HepG2 (cell line): ENCODE measurements at regions not wholly inside any gene's neighbourhood (a gene's known extent, or its start where the extent isn't known, plus 50 kb on each side); places are given as distances from the start of the nearest gene placed in this dataset.

Source experiments
- ATAC-seq: fragments of 200-7000 bp; cut with Tn5 transposase; 3 replicates; pipeline ENCODE4 v1.9.1; 2020; ENCODE audit warnings: mild to moderate bottlenecking, moderate library complexity
- BruUV-seq: library from RNA; stranded (reverse); fragments of 400-500 nt; replicated peaks from 2 replicates; lab custom pipeline; 2021; lab: Mats Ljungman, UMichigan
- CTCF ChIA-PET: fragments of 300-600 bp; formaldehyde crosslinking; extraction: SDS; loops from one replicate; lab custom pipeline; 2021; ENCODE audit warnings: low total read pairs, inconsistent platforms, low intra/inter-chr PET ratio; lab: Yijun Ruan, JAX
- POLR2A ChIA-PET: fragments of 350-600 bp; sonication (Branson Sonifier 250); formaldehyde crosslinking; loops from one replicate; lab custom pipeline; 2020; ENCODE audit warnings: antibody characterized with exemption, inconsistent platforms; lab: Yijun Ruan, JAX
- DNase-seq: peaks from one replicate; pipeline ENCODE4 v3.0.0-alpha.2; 2015; ENCODE audit warnings: low spot score
- FAIRE-seq: peaks from 3 replicates; lab custom pipeline; 2011; peaks lifted over from hg19 to GRCh38; lab: Jason Lieb, UNC
- H2AFZ ChIP-seq: one replicate; pipeline ENCODE4 v1.6.1; 2011; ENCODE audit warnings: low read length, inconsistent platforms
- H3K27ac ChIP-seq: fragments of 300-600 bp; 3 replicates; pipeline ENCODE4 v1.8.0; 2011; ENCODE audit warnings: mixed run types, mild to moderate bottlenecking, mixed read lengths, low read length, inconsistent platforms; ENCODE audit not compliant: insufficient read depth; ENCODE audit errors: extremely low read length
- H3K27me3 ChIP-seq, 2 experiments: fragments of 200-600 bp in 1 of 2; 2 replicates in 1 of 2; 3 replicates in 1 of 2; pipeline versions ENCODE4 v1.6.0 to v1.8.0; 2011; ENCODE audit warnings: low read length in 2 of 2, mild to moderate bottlenecking in 2 of 2, moderate library complexity in 2 of 2, inconsistent platforms in 1 of 2; ENCODE audit not compliant: insufficient read depth in 2 of 2, control insufficient read depth in 1 of 2
- H3K36me3 ChIP-seq, 2 experiments: fragments of 200-600 bp in 1 of 2; replicated peaks in 1 of 2; 2 replicates in 1 of 2; 3 replicates in 1 of 2; pipeline versions ENCODE4 v1.5.1 to v1.8.0; 2011; ENCODE audit warnings: low read length in 2 of 2, inconsistent platforms in 1 of 2; ENCODE audit not compliant: insufficient read depth in 2 of 2, control insufficient read depth in 1 of 2
- H3K4me1 ChIP-seq: 2 replicates; pipeline ENCODE4 v1.5.1; 2012; ENCODE audit warnings: low read length, inconsistent platforms; ENCODE audit not compliant: insufficient read depth
- H3K4me2 ChIP-seq: 2 replicates; pipeline ENCODE4 v1.6.0; 2011; ENCODE audit warnings: low read depth, low read length, inconsistent platforms
- H3K4me3 ChIP-seq, 3 experiments: fragments of 200-600 bp in 1 of 3; sonication (generic), shearing (Covaris generic) in 1 of 3; replicated peaks in 1 of 3; 2 replicates each; pipeline ENCODE4 v1.5.1; 2011 to 2016; ENCODE audit warnings: low read length in 3 of 3, inconsistent platforms in 2 of 3, low read depth in 2 of 3, mild to moderate bottlenecking in 2 of 3, control low read depth in 1 of 3, mixed read lengths in 1 of 3; ENCODE audit not compliant: insufficient read depth in 1 of 3
- H3K79me2 ChIP-seq: one replicate; pipeline ENCODE4 v1.6.1; 2011; ENCODE audit warnings: low read length, inconsistent platforms; ENCODE audit not compliant: insufficient read depth
- H3K9ac ChIP-seq: 2 replicates; pipeline ENCODE4 v1.6.0; 2011; ENCODE audit warnings: mild to moderate bottlenecking, low read depth, low read length, inconsistent platforms; ENCODE audit not compliant: insufficient read depth
- H3K9me3 ChIP-seq: 2 replicates; pipeline ENCODE4 v1.5.1; 2012; ENCODE audit warnings: mild to moderate bottlenecking, low read length
- H4K20me1 ChIP-seq: 2 replicates; pipeline ENCODE4 v1.6.0; 2011; ENCODE audit warnings: inconsistent platforms, mild to moderate bottlenecking, low read length, moderate library complexity; ENCODE audit not compliant: insufficient read depth
- CEBPB ChIP-seq: IDR thresholded peaks from 2 replicates; pipeline ENCODE4 v1.6.1; 2011; ENCODE audit warnings: low read depth, low read length, improper control_type of control experiment, borderline replicate concordance
- E2F2 ChIP-seq: sonication (generic); formaldehyde crosslinking; IDR thresholded peaks from 2 replicates; pipeline ENCODE4 v1.4.0; 2020; ENCODE audit warnings: missing genetic modification reagents, borderline replicate concordance
- GABPB1 ChIP-seq: IDR thresholded peaks from 2 replicates; pipeline ENCODE4 v1.6.1; 2016; ENCODE audit warnings: mild to moderate bottlenecking, missing genetic modification reagents, moderate library complexity, missing compliant biosample characterization
- HOXA5 ChIP-seq: sonication (generic); formaldehyde crosslinking; IDR thresholded peaks from 2 replicates; pipeline ENCODE4 v1.4.0; 2020; ENCODE audit warnings: missing genetic modification reagents
- JUNB ChIP-seq: sonication (generic); formaldehyde crosslinking; IDR thresholded peaks from 2 replicates; pipeline ENCODE4 v1.8.0; 2022; ENCODE audit warnings: missing genetic modification reagents, mild to moderate bottlenecking, borderline replicate concordance
- KDM5B ChIP-seq: sonication (generic); formaldehyde crosslinking; IDR thresholded peaks from 2 replicates; pipeline ENCODE4 v1.4.0; 2020; ENCODE audit warnings: missing genetic modification reagents, mild to moderate bottlenecking, borderline replicate concordance
- KLF12 ChIP-seq: sonication (generic); formaldehyde crosslinking; IDR thresholded peaks from 2 replicates; pipeline ENCODE4 v1.4.0; 2020; ENCODE audit warnings: missing genetic modification reagents, borderline replicate concordance
- SALL2 ChIP-seq: sonication (generic); formaldehyde crosslinking; IDR thresholded peaks from 2 replicates; pipeline ENCODE4 v1.8.1; 2023; ENCODE audit warnings: mild to moderate bottlenecking, missing genetic modification reagents, inconsistent platforms
- STAT6 ChIP-seq: sonication (generic); formaldehyde crosslinking; IDR thresholded peaks from 2 replicates; pipeline ENCODE4 v1.4.0; 2020; ENCODE audit warnings: missing genetic modification reagents, mild to moderate bottlenecking, borderline replicate concordance
- ZBTB21 ChIP-seq: sonication (generic); formaldehyde crosslinking; IDR thresholded peaks from 2 replicates; pipeline ENCODE4 v1.4.0; 2020; ENCODE audit warnings: missing genetic modification reagents
- ZBTB44 ChIP-seq: sonication (generic); formaldehyde crosslinking; IDR thresholded peaks from 2 replicates; pipeline ENCODE4 v1.4.0; 2020; ENCODE audit warnings: missing genetic modification reagents
- ZNF605 ChIP-seq: sonication (generic); formaldehyde crosslinking; IDR thresholded peaks from 2 replicates; pipeline ENCODE4 v1.8.0; 2022; ENCODE audit warnings: mild to moderate bottlenecking, missing genetic modification reagents
- WGBS: methylation state at CpG from one replicate; pipeline ENCODE4 v1.1.6; 2017; ENCODE audit warnings: low lambda C conversion rate; 5-methylcytosine and 5-hydroxymethylcytosine counted together
- in situ Hi-C: cut with HindIII; loops from 2 replicates; pipeline ENCODE4 v1.10.0; 2017; ENCODE audit warnings: low pct_unique_long_range_greater_than_20kb; ENCODE audit not compliant: extremely low pct_ligation_motif_present
- intact Hi-C: fragments of 100-400 bp; cut with micrococcal nuclease; formaldehyde crosslinking; loops from one replicate; pipeline ENCODE4 v1.10.0; 2022; ENCODE audit not compliant: unreplicated experiment
- TF ChIP-seq, protein P1 (sequence below): sonication (generic); formaldehyde crosslinking; IDR thresholded peaks from 2 replicates; pipeline ENCODE4 v1.4.0; 2020; ENCODE audit warnings: missing genetic modification reagents
- TF ChIP-seq, protein P2 (sequence below): sonication (generic); formaldehyde crosslinking; IDR thresholded peaks from 2 replicates; pipeline ENCODE4 v1.5.0; 2020; ENCODE audit warnings: mild to moderate bottlenecking, missing genetic modification reagents, moderate library complexity
- TF ChIP-seq, protein P3 (sequence below): sonication (generic); formaldehyde crosslinking; IDR thresholded peaks from 2 replicates; pipeline ENCODE4 v1.4.0; 2020; ENCODE audit warnings: missing genetic modification reagents

DNA sequence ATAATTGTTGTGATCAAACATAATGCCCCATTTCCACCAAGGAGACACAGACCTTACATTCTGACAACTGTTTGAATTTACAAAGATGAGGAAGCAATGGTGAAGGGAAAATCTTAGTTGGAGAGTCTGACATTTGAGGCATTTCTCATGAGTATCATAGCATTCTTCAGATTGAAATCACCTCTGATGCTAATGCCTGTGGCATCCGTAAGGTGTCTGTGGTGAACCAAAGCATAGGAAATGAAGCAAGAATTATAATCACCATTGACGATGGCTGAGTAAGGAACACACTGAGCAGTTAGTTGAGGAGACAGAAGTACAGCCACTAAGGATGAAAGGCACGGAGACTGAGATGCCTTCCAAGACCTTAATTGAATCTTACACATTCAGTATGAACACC is 575.7 kb downstream of the TRIML1 start:
- ATAC-seq = no peak
- Histone ChIP-seq H2AFZ (no peak overlapping the region), H3K4me1 (no peaks in the 10 kb centered on the region), H3K79me2 (no peaks in the 10 kb centered on the region), H3K4me2 (no peak overlapping the region), H3K27ac (no peak overlapping the region), H3K4me3 (no peak overlapping the region), H3K27me3 (no peaks in the 10 kb centered on the region; a peak in 2 of 5 replicates), H3K9me3 (no peaks in the 10 kb centered on the region), H3K9ac (no peak overlapping the region), H3K36me3 (no peaks in the 10 kb centered on the region), H4K20me1 (no peaks in the 10 kb centered on the region)
- no peak for DNase-seq
- intact Hi-C loops (no loop called here), in situ Hi-C loops (no loop called here)
- ChIA-PET CTCF (no interaction called here), POLR2A (no interaction called here)
- FAIRE-seq = no peak
- WGBS = 32% methylated on average over 3 of the region's 3 CpGs
- no TSS peak for BruUV-seq
- TF ChIP-seq SALL2 (CRISPR knock-in tag) = no peak
- TF ChIP-seq CEBPB = no peak
- TF ChIP-seq GABPB1 (CRISPR knock-in tag) = no peak
- TF ChIP-seq, protein P1, sequence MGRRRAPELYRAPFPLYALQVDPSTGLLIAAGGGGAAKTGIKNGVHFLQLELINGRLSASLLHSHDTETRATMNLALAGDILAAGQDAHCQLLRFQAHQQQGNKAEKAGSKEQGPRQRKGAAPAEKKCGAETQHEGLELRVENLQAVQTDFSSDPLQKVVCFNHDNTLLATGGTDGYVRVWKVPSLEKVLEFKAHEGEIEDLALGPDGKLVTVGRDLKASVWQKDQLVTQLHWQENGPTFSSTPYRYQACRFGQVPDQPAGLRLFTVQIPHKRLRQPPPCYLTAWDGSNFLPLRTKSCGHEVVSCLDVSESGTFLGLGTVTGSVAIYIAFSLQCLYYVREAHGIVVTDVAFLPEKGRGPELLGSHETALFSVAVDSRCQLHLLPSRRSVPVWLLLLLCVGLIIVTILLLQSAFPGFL (CRISPR knock-in tag) = no peak
- no peak for TF ChIP-seq JUNB (CRISPR knock-in tag)
- TF ChIP-seq, protein P2, sequence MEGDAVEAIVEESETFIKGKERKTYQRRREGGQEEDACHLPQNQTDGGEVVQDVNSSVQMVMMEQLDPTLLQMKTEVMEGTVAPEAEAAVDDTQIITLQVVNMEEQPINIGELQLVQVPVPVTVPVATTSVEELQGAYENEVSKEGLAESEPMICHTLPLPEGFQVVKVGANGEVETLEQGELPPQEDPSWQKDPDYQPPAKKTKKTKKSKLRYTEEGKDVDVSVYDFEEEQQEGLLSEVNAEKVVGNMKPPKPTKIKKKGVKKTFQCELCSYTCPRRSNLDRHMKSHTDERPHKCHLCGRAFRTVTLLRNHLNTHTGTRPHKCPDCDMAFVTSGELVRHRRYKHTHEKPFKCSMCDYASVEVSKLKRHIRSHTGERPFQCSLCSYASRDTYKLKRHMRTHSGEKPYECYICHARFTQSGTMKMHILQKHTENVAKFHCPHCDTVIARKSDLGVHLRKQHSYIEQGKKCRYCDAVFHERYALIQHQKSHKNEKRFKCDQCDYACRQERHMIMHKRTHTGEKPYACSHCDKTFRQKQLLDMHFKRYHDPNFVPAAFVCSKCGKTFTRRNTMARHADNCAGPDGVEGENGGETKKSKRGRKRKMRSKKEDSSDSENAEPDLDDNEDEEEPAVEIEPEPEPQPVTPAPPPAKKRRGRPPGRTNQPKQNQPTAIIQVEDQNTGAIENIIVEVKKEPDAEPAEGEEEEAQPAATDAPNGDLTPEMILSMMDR (CRISPR knock-in tag) = no peak
- no peak for TF ChIP-seq KLF12
- no peak for TF ChIP-seq ZBTB44
- TF ChIP-seq, protein P3, sequence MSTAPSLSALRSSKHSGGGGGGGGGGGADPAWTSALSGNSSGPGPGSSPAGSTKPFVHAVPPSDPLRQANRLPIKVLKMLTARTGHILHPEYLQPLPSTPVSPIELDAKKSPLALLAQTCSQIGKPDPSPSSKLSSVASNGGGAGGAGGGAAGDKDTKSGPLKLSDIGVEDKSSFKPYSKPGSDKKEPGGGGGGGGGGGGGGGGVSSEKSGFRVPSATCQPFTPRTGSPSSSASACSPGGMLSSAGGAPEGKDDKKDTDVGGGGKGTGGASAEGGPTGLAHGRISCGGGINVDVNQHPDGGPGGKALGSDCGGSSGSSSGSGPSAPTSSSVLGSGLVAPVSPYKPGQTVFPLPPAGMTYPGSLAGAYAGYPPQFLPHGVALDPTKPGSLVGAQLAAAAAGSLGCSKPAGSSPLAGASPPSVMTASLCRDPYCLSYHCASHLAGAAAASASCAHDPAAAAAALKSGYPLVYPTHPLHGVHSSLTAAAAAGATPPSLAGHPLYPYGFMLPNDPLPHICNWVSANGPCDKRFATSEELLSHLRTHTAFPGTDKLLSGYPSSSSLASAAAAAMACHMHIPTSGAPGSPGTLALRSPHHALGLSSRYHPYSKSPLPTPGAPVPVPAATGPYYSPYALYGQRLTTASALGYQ = no peak
- no peak for TF ChIP-seq KDM5B
- no peak for TF ChIP-seq ZBTB21 (CRISPR knock-in tag)
- no peak for TF ChIP-seq ZNF605 (CRISPR knock-in tag)
- TF ChIP-seq HOXA5 = no peak
- no peak for TF ChIP-seq E2F2 (CRISPR knock-in tag)
- no peak for TF ChIP-seq STAT6 (CRISPR knock-in tag)
